Anterior cingulate cortex (tissue), 58 donors: ENCODE measurements at regions not wholly inside any gene's neighbourhood (a gene's known extent, or its start where the extent isn't known, plus 50 kb on each side); places are given as distances from the start of the nearest gene placed in this dataset.

Experiments
- DNase-seq, 58 donors: peaks; one replicate each; lab custom pipeline; 2025; lab: John Stamatoyannopoulos, UW

- no peak for DNase-seq
Measured at GRCh38 chr2:122203523-122203922, 448.1 kb downstream of the TSN start.

- no peak for DNase-seq
Measured at GRCh38 chr2:122205641-122206040, 450.2 kb downstream of the TSN start.

GRCh38 chr2:122206101-122206500, 450.6 kb downstream of the TSN start:
- no peak for DNase-seq

- no peak for DNase-seq
Measured at GRCh38 chr2:122209377-122209776, 453.9 kb downstream of the TSN start.

- no peak for DNase-seq
Measured at GRCh38 chr2:122210065-122210464, 454.6 kb downstream of the TSN start.

- peak in 3 of 58 donors; percentile 3 to 13 (median 4) for DNase-seq
Measured at GRCh38 chr2:122210898-122211856, 455.7 kb downstream of the TSN start.

- DNase-seq = peak in 2 of 58 donors; percentile 10 to 13
Measured at GRCh38 chr2:122213312-122213711, 457.9 kb downstream of the TSN start.

GRCh38 chr2:122216071-122216470, 460.6 kb downstream of the TSN start:
- no peak for DNase-seq

- DNase-seq = no peak
Measured at GRCh38 chr2:122216901-122217300, 461.4 kb downstream of the TSN start.

GRCh38 chr2:122218596-122218995, 463.1 kb downstream of the TSN start:
- DNase-seq = peak in 1 of 58 donors; percentile 10

GRCh38 chr2:122219504-122219903, 464.1 kb downstream of the TSN start:
- no peak for DNase-seq

GRCh38 chr2:122221665-122222064, 466.2 kb downstream of the TSN start:
- no peak for DNase-seq

GRCh38 chr2:122231296-122231695, 475.8 kb downstream of the TSN start:
- DNase-seq = peak in 10 of 58 donors; percentile 4 to 38 (median 14)

- no peak for DNase-seq
Measured at GRCh38 chr2:122233372-122233771, 477.9 kb downstream of the TSN start.

- peak in 1 of 58 donors; percentile 13 for DNase-seq
Measured at GRCh38 chr2:122236152-122236874, 480.9 kb downstream of the TSN start.

GRCh38 chr2:122236925-122237324, 481.5 kb downstream of the TSN start:
- no peak for DNase-seq

GRCh38 chr2:122237450-122237849, 482.0 kb downstream of the TSN start:
- DNase-seq = no peak

- no peak for DNase-seq
Measured at GRCh38 chr2:122238006-122238559, 482.6 kb downstream of the TSN start.

GRCh38 chr2:122239440-122239839, 484.0 kb downstream of the TSN start:
- DNase-seq = no peak

GRCh38 chr2:122244598-122245229, 489.3 kb downstream of the TSN start:
- peak in 10 of 58 donors; percentile 5 to 24 (median 16) for DNase-seq

GRCh38 chr2:122249673-122250072, 494.2 kb downstream of the TSN start:
- no peak for DNase-seq
